HCT116 (cell line): ENCODE measurements at regions not wholly inside any gene's neighbourhood (a gene's known extent, or its start where the extent isn't known, plus 50 kb on each side); places are given as distances from the start of the nearest gene placed in this dataset.

Experiments
- ATAC-seq: fragments of 200-7000 bp; cut with Tn5 transposase; 2 replicates; pipeline ENCODE4 v1.9.1; 2020; ENCODE audit warnings: mild to moderate bottlenecking, moderate library complexity
- BruUV-seq: library from RNA; stranded (reverse); fragments of 400-500 nt; replicated peaks from 2 replicates; lab custom pipeline; 2021; lab: Mats Ljungman, UMichigan
- CTCF ChIA-PET: fragments of 300-600 bp; sonication (Branson Sonifier 250); formaldehyde crosslinking; loops from one replicate; lab custom pipeline; 2021; ENCODE audit warnings: antibody characterized with exemption; lab: Charles Lee
- POLR2A ChIA-PET: fragments of 300-600, 350-600 bp; sonication (Branson Sonifier 250); formaldehyde crosslinking; loops from one replicate; lab custom pipeline; 2021; ENCODE audit warnings: antibody characterized with exemption; lab: Charles Lee
- RAD21 ChIA-PET, 2 experiments: fragments of 300-600 bp; sonication (Branson Sonifier 250); formaldehyde crosslinking; loops; one replicate each; lab custom pipeline; 2023; ENCODE audit warnings: low total read pairs in 2 of 2; ENCODE audit not compliant: uncharacterized antibody in 2 of 2, unreplicated experiment in 2 of 2, low non-redundant PET in 1 of 2; lab: Charles Lee
- DNase-seq: peaks from one replicate; pipeline ENCODE4 v3.0.0-alpha.2; 2010; ENCODE audit warnings: low read depth, low spot score
- H2AFZ ChIP-seq: fragments of 200-600 bp; shearing (Covaris generic), sonication (generic); 2 replicates; pipeline ENCODE4 v1.6.1; 2017; ENCODE audit warnings: low read depth, mixed run types, mixed read lengths, antibody characterized with exemption, low read length; ENCODE audit not compliant: poor library complexity, severe bottlenecking
- H3K27ac ChIP-seq: 2 replicates; pipeline ENCODE4 v1.5.1; 2012; ENCODE audit warnings: low read depth, low read length
- H3K27me3 ChIP-seq: fragments of 200-600 bp; sonication (generic); 2 replicates; pipeline ENCODE4 v1.6.1; 2016; ENCODE audit warnings: mixed run types, low read length, mixed read lengths; ENCODE audit not compliant: insufficient read depth
- H3K36me3 ChIP-seq, 2 experiments: fragments of 200-500 bp in 1 of 2; fragments of 200-600 bp in 1 of 2; sonication (Bioruptor generic) in 1 of 2; sonication (generic) in 1 of 2; 2 replicates each; pipeline versions ENCODE4 v1.5.1 to v1.6.1; 2014 to 2016; ENCODE audit warnings: low read length in 2 of 2, inconsistent platforms in 1 of 2, mixed read lengths in 1 of 2, mixed run types in 1 of 2; ENCODE audit not compliant: insufficient read depth in 2 of 2, control insufficient read depth in 1 of 2
- H3K4me1 ChIP-seq, 2 experiments: fragments of 200-600 bp in 1 of 2; sonication (generic) in 1 of 2; 2 replicates each; pipeline versions ENCODE4 v1.5.1 to v1.6.1; 2012 to 2017; ENCODE audit warnings: low read length in 2 of 2, inconsistent platforms in 1 of 2, mild to moderate bottlenecking in 1 of 2, mixed read lengths in 1 of 2, mixed run types in 1 of 2, moderate library complexity in 1 of 2; ENCODE audit not compliant: insufficient read depth in 2 of 2, control insufficient read depth in 1 of 2
- H3K4me2 ChIP-seq: fragments of 200-600 bp; sonication (generic); 2 replicates; pipeline ENCODE4 v1.6.1; 2017; ENCODE audit warnings: mixed run types, low read length, mixed read lengths
- H3K4me3 ChIP-seq, 2 experiments: fragments of 200-600 bp in 1 of 2; sonication (generic) in 1 of 2; replicated peaks in 1 of 2; 2 replicates each; pipeline ENCODE4 v1.5.1; 2011 to 2016; ENCODE audit warnings: low read length in 2 of 2, control low read depth in 1 of 2, low read depth in 1 of 2, mild to moderate bottlenecking in 1 of 2, mixed read lengths in 1 of 2, mixed run types in 1 of 2
- H3K79me2 ChIP-seq: fragments of 200-600 bp; sonication (generic); 2 replicates; pipeline ENCODE4 v1.6.1; 2017; ENCODE audit warnings: mild to moderate bottlenecking, mixed run types, low read length, moderate library complexity, mixed read lengths; ENCODE audit not compliant: insufficient read depth
- H3K9ac ChIP-seq: fragments of 200-600 bp; sonication (generic); 2 replicates; pipeline ENCODE4 v1.6.1; 2016; ENCODE audit warnings: low read length, mixed read lengths
- H3K9me2 ChIP-seq: fragments of 200-600 bp; sonication (generic), shearing (Covaris generic); 2 replicates; pipeline ENCODE4 v1.6.1; 2017; ENCODE audit warnings: mixed run types, mild to moderate bottlenecking, moderate library complexity; ENCODE audit not compliant: insufficient read depth
- H3K9me3 ChIP-seq, 2 experiments: fragments of 200-500 bp in 1 of 2; fragments of 200-600 bp in 1 of 2; sonication (Bioruptor generic) in 1 of 2; sonication (generic) in 1 of 2; 2 replicates each; pipeline ENCODE4 v1.6.1; 2014 to 2017; ENCODE audit warnings: low read length in 2 of 2, mixed read lengths in 2 of 2, inconsistent platforms in 1 of 2, low read depth in 1 of 2, mild to moderate bottlenecking in 1 of 2, mixed run types in 1 of 2, moderate library complexity in 1 of 2; ENCODE audit not compliant: control insufficient read depth in 1 of 2, insufficient read depth in 1 of 2
- H4K20me1 ChIP-seq: fragments of 200-600 bp; sonication (generic), shearing (Covaris generic); 2 replicates; pipeline ENCODE4 v1.6.1; 2017; ENCODE audit warnings: mixed run types, mild to moderate bottlenecking, moderate library complexity; ENCODE audit not compliant: insufficient read depth
- CBX3 ChIP-seq: IDR thresholded peaks from 2 replicates; pipeline ENCODE4 v1.6.1; 2012; ENCODE audit warnings: low read depth
- MAX ChIP-seq: IDR thresholded peaks from 2 replicates; pipeline ENCODE4 v1.6.1; 2012
- POLR2AphosphoS5 ChIP-seq: IDR thresholded peaks from 2 replicates; pipeline ENCODE4 v1.6.1; 2011; ENCODE audit warnings: mild to moderate bottlenecking, low read depth, low read length, moderate library complexity
- RAD21 ChIP-seq: IDR thresholded peaks from 2 replicates; pipeline ENCODE4 v1.6.1; 2012; ENCODE audit warnings: low read depth, mild to moderate bottlenecking
- REST ChIP-seq: IDR thresholded peaks from 2 replicates; pipeline ENCODE4 v1.6.1; 2012; ENCODE audit warnings: low read depth
- ZBTB33 ChIP-seq: IDR thresholded peaks from 2 replicates; pipeline ENCODE4 v1.6.1; 2011; ENCODE audit warnings: mild to moderate bottlenecking, low read length, moderate library complexity; ENCODE audit not compliant: insufficient replicate concordance; ENCODE audit errors: extremely low read depth
- intact Hi-C: fragments of 100-400 bp; cut with micrococcal nuclease; formaldehyde crosslinking; loops from 2 replicates; pipeline ENCODE4 v1.10.0; 2022

GRCh38 chr1:101444381-101444780 is 207.6 kb downstream of the S1PR1 start:
- POLR2A ChIA-PET = no interaction called here
- no peaks in the 10 kb centered on the region for H4K20me1 ChIP-seq
- no peak overlapping the region for H2AFZ ChIP-seq
- H3K4me2 ChIP-seq = no peak overlapping the region
- H3K4me1 ChIP-seq = no peaks in the 10 kb centered on the region
- no peaks in the 10 kb centered on the region for H3K9me3 ChIP-seq
- DNase-seq (no peak), ATAC-seq (no peak)
- no peak overlapping the region for H3K9ac ChIP-seq
- no peaks in the 10 kb centered on the region for H3K36me3 ChIP-seq
- no peak overlapping the region for H3K4me3 ChIP-seq
- CTCF ChIA-PET = interaction anchor here (1.2 kb wide), 1 partner anchor 11 kb away, joined by 3 read pairs; no protein-coding TSS in a partner anchor
- no peaks in the 10 kb centered on the region for H3K9me2 ChIP-seq
- intact Hi-C loops = no loop called here
- RAD21 ChIA-PET = interaction anchor here in 1 of 2 experiments (0.6 kb wide), 1 partner anchor 43 kb away, joined by 4 read pairs; no protein-coding TSS in a partner anchor
- BruUV-seq = no TSS peak
- no peaks in the 10 kb centered on the region for H3K79me2 ChIP-seq
- TF ChIP-seq MAX (no peak), ZBTB33 (no peak), POLR2AphosphoS5 (no peak), CBX3 (no peak), RAD21 (no peak), REST (no peak)
- H3K27me3 ChIP-seq = 0 out of 2 replicates have a peak, but pooled peaks cover 13% of the 10 kb centered on the region
- no peak overlapping the region for H3K27ac ChIP-seq
